IPS DF 4.7 (cell line): ENCODE measurements at regions not wholly inside any gene's neighbourhood (a gene's known extent, or its start where the extent isn't known, plus 50 kb on each side); places are given as distances from the start of the nearest gene placed in this dataset.
A peak's percentile ranks its signal among the peaks of the same experiment; 100 is the strongest.

Experiments
- DNase-seq: peaks from one replicate; pipeline ENCODE4 v3.0.0-alpha.2; 2013; ENCODE audit warnings: low spot score; ENCODE audit errors: extremely low read depth

GRCh38 chr13:64041296-64041695 is 2625.6 kb upstream of the PCDH20 start:
- no peak for DNase-seq

DNA sequence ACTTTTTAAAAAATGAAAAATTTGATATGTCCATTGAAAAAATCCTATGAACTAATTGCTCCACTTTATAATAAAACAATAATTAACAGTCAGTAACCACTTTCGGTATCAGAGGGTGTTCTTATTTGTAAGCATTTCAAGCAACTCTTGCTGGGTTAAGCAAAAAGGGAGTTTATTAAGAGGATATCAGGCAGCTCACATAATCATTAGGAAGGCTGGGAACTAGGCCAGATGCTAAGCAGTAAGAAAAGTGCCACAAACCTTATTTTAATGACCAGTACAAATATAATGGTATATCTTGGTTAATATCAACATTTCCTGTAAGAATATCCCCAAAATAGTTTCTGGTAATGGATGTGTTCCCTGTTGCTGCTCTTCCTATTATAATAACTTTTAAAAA is 2618.3 kb upstream of the PCDH20 start:
- DNase-seq = no peak

- no peak for DNase-seq
Measured at GRCh38 chr13:64029343-64030093, 2613.9 kb upstream of the PCDH20 start.

DNA sequence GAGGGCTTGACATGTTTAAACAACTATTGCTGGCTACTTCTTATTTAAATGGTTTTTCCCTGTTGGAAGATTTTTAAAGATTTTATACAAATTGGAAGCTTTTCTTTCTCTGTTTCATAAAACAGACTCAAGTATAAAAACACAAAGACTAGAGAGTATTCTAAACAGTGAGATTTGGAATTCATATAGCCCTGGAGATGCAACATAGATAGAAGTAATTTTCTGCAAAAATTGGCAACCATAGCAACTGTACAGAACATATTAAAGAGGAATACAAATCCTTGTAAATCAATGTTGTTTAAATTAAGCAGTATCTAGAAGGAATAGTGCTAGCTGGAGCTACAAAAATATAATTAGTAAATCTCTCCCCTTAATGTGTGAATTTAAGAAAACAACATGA is 2612.9 kb upstream of the PCDH20 start:
- DNase-seq = no peak

GRCh38 chr13:64020126-64020525 is 2604.5 kb upstream of the PCDH20 start:
- no peak for DNase-seq

DNA sequence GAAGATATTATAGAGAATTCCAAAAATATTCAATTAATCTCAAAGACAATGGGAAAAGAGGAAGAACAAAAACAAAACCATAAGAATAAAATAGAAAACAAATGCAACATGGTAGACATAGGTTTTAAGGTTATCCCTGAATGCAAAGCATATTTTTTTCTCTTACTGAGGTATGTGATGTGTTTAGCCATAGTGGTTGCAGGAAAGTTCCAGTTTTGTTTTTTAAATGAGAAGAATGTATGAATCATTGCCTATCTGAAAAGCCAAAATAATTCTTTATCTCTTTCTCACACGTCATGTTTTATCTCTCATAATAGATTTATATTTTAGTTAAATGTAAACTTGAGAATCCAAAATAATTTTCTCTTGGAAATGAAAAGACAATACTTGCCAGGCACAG is 2591.7 kb upstream of the PCDH20 start:
- DNase-seq = no peak

DNA sequence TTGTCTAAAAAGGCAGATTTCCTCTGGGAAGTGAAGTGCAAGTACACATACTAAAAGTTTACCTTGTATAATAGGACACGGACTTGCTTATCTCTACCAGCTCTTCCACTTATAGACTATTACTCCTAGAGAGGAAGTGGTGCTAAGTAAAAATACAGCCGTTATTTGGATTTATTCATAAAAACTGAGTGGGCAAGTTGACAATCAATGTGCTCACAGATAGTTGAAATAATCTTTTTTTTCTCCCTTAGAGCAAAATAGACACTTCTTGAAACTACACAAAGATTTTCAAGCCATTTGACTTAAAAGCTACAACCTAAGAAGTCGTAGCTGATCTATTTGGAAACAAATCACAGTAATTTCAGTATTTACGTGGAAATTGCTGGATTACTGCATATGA is 2584.7 kb upstream of the PCDH20 start:
- no peak for DNase-seq

DNA sequence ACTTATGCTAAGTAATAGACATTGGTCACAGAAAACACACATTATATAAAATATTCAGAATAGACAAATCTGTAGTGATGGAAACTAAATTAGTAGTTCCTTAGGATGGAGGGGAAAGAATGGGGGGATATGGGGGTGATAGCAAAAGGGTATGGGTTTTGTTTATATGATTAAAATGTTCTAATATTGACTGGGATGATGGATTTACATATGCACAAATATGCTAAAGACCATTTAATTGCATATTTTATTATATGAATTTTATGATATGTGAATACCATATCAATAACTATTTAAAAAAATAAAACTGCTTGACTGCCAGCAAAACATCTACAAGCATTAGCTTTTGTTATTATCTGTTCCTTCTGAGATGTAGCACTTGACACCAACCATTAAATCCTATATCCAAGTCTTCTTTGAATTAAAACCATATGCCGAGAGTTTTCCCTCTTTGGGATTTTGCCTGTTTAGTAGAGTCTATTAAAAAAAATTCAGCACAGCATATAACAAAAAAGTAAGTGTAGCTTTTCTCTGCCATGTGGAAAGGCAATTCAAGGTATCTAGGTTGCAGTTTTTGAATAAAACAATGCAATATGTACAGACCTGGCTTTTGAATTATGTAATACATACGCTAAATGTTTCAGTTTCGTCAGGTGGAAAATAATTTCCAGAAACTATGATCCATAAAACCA is 2584.1 kb upstream of the PCDH20 start:
- DNase-seq = no peak

DNA sequence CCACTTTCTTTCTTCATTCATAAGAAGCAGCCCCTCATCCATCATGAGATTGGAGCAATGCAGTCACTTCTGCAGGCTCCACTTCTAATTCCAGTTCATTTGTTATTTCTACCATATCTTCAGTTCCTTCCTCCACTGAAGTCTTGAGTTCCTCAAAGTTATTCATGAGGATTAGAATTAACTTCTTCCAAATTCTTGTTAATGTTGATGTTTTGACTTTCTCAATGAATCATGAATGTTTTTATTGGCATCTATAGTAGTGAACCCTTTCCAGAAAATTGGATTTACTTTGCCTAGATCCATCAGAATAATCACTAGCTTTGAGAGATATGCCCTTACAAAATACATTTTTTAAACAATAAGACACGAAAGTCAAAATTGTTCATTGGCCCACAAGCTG is 2567.7 kb upstream of the PCDH20 start:
- DNase-seq = no peak

DNA sequence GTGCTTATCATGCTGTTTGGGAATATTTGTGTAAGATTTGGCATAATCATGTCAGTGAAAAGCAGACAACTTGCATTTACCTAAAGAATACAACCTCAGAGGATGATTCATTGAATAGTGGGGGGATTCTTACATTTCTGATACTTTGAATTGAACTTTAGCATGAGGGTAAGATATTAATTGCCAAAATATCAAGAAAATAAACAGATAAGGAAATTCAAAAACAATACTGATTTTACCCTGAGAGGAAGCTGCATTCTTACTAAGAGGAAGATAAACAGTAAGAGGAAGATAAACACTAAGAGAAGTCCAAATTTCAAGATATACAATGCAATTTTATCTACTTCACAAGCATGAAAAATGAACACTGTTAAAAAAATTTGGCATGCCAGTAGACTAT is 2564.3 kb upstream of the PCDH20 start:
- no peak for DNase-seq

- DNase-seq = no peak
Measured at GRCh38 chr13:63972328-63972727, 2556.7 kb upstream of the PCDH20 start.

- no peak for DNase-seq
Measured at GRCh38 chr13:63954683-63955082, 2539.0 kb upstream of the PCDH20 start.

- no peak for DNase-seq
Measured at GRCh38 chr13:63948045-63948444, 2532.4 kb upstream of the PCDH20 start.

- no peak for DNase-seq
Measured at GRCh38 chr13:63944911-63945310, 2529.3 kb upstream of the PCDH20 start.

GRCh38 chr13:63942372-63942771 is 2526.7 kb upstream of the PCDH20 start:
- no peak for DNase-seq

DNA sequence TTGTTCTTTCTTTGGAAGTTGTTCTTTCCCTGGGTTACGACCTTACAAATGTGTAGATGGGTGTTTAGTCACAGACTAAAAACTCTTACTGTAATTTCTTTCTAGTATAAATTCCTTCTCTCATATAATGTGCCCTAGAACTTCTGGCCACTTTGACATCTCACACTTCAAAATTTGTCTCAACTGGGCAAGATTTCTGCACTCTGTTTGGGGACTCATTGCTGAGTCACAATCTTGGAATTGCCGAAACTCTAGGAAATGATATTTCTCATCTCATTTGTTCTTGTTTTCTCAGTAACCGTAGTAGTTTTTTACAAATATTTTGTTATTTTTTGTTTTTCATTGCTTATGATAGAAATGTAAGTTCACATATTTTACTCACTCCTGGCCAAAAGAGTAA is 2523.2 kb upstream of the PCDH20 start:
- DNase-seq = no peak

DNA sequence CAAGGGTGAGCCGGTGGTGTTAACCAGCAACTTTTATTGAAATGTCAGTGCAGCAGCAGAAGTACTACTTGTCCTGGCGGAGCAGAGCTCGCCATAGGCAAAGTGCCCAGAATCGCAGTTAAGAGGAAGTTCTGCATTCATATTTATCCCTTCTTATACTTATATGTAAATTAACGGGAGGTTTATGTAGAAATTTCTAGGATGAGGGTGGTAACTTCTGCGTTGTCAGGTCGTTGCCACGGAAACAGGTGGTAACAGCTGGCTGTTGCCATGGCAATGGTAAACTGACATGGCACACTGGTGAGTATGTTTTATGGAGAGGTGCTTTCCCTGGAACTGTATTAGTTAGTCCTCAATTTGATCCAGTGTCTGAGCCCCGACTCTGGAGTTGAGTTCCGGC is 2494.9 kb upstream of the PCDH20 start:
- peak; percentile 3 for DNase-seq

DNA sequence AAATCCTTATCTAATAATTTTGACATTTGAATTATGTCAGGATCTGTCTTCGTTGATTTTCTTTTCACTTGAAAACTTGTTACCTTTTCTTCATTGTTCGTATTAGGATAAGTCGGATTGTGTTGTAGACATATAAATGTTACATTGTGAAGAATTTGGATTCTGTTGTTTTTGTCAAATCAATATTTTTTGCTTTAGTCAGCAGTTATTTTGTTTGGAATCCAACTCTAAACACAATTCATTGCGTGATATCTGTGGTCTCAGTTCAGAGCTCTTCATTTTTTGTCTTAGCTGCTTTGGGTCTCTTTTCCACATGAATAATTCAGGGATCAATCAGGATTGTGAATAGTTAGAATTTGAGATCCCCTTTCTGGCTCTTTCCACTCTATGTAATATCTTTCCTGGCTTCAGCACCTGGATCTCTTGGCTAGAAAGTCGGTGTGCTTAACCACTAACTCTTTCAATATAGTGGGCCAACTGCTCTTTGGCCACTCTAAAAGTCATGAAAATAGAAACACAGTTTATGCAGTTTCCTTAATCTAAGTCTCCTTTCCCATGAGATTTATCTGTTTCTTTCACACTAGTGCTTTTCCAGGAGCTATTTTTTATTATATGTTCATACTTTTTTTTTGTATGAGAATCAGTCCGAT is 2494.2 kb upstream of the PCDH20 start:
- DNase-seq = no peak

GRCh38 chr13:63902141-63902540 is 2486.5 kb upstream of the PCDH20 start:
- DNase-seq = no peak

DNA sequence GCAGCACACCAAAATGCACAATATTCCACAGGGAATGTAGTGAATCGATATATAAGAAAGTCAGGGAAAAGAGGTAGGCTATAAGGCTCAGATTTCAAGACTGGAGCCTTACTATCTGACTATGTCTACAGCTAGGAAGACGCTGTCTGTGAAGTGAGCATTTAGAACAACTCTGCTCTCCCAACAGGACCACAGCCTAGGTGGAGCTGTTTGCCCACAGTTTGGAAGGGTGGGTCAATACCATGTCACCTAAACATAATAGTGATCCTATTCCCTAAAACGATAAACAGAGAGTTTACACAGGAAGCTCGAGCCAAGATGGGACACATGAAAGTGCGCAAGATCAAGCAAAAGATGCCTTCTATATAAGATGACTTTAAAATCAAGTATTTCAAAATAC is 2486.0 kb upstream of the PCDH20 start:
- no peak for DNase-seq

- no peak for DNase-seq
Measured at GRCh38 chr13:63900406-63900805, 2484.8 kb upstream of the PCDH20 start.

- no peak for DNase-seq
Measured at GRCh38 chr13:63896321-63896720, 2480.7 kb upstream of the PCDH20 start.

GRCh38 chr13:63882052-63882451 is 2466.4 kb upstream of the PCDH20 start:
- DNase-seq = no peak
